Smooth muscle cell (in vitro differentiated cells): ENCODE measurements at regions not wholly inside any gene's neighbourhood (a gene's known extent, or its start where the extent isn't known, plus 50 kb on each side); places are given as distances from the start of the nearest gene placed in this dataset.

Experiments used
- DNase-seq: peaks from one replicate; lab custom pipeline; 2025; ENCODE audit not compliant: unreplicated experiment; lab: John Stamatoyannopoulos, UW
- H2AFZ ChIP-seq: fragments of 200-600 bp; sonication (generic); 2 replicates; pipeline ENCODE4 v1.6.0; 2016; ENCODE audit warnings: antibody characterized with exemption, low read depth, mild to moderate bottlenecking
- H3F3A ChIP-seq: fragments of 200-600 bp; sonication (generic); 2 replicates; pipeline ENCODE4 v1.6.0; 2017; ENCODE audit warnings: antibody characterized with exemption, low read depth
- H3K27ac ChIP-seq: fragments of 200-600 bp; sonication (generic); 2 replicates; pipeline ENCODE4 v1.5.1; 2016; ENCODE audit warnings: low read depth, mild to moderate bottlenecking
- H3K27me3 ChIP-seq: fragments of 200-600 bp; sonication (generic); 2 replicates; pipeline ENCODE4 v1.6.1; 2016; ENCODE audit warnings: low read depth, mild to moderate bottlenecking
- H3K36me3 ChIP-seq: fragments of 200-600 bp; sonication (generic); 2 replicates; pipeline ENCODE4 v1.5.1; 2016; ENCODE audit warnings: low read depth
- H3K4me1 ChIP-seq: fragments of 200-600 bp; sonication (generic); 2 replicates; pipeline ENCODE4 v1.5.1; 2016; ENCODE audit warnings: low read depth
- H3K4me2 ChIP-seq: fragments of 200-600 bp; sonication (generic); 2 replicates; pipeline ENCODE4 v1.6.0; 2016; ENCODE audit warnings: mild to moderate bottlenecking
- H3K4me3 ChIP-seq: fragments of 200-600 bp; sonication (generic); 2 replicates; pipeline ENCODE4 v1.5.1; 2016; ENCODE audit warnings: mild to moderate bottlenecking
- H3K79me2 ChIP-seq: fragments of 200-600 bp; sonication (generic); 2 replicates; pipeline ENCODE4 v1.6.0; 2016; ENCODE audit warnings: low read depth, mild to moderate bottlenecking
- H3K9ac ChIP-seq: fragments of 200-600 bp; sonication (generic); 2 replicates; pipeline ENCODE4 v1.6.0; 2016; ENCODE audit warnings: low read depth
- H3K9me3 ChIP-seq: fragments of 200-600 bp; sonication (generic); replicated peaks from 2 replicates; pipeline ENCODE4 v1.5.1; 2016; ENCODE audit warnings: low read depth
- H4K20me1 ChIP-seq: fragments of 200-600 bp; sonication (generic); 2 replicates; pipeline ENCODE4 v1.6.0; 2016; ENCODE audit warnings: low read depth
- WGBS: methylation state at CpG from one replicate; pipeline ENCODE4 v1.1.7; 2016; ENCODE audit warnings: low lambda C conversion rate; 5-methylcytosine and 5-hydroxymethylcytosine counted together
- TF ChIP-seq, protein P1 (sequence below): fragments of 200-600 bp; sonication (generic); IDR thresholded peaks from 2 replicates; pipeline ENCODE4 v1.5.1; 2017; ENCODE audit warnings: borderline replicate concordance, mild to moderate bottlenecking, antibody characterized with exemption; ENCODE audit not compliant: insufficient read depth, poor library complexity, severe bottlenecking

DNA sequence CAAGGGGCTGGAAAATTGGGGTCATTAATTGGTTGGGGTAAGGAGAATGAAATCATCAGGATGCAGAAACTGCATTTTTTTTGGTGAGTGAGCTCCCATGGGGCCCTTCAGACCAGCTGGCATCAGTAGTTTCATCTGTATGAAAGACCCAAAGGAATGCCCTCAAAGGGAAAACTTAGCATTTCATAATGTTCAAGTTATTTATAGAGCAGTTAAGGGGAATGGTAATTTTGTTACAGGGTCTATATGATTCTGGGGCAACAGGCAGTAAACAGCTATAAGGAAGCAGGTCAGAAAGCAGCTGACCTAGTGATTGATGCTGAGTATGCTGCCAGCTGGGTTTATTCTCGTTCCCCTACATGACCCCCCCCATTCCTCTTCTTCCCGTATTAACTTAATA is 448.9 kb downstream of the OCA2 start:
- TF ChIP-seq, protein P1, sequence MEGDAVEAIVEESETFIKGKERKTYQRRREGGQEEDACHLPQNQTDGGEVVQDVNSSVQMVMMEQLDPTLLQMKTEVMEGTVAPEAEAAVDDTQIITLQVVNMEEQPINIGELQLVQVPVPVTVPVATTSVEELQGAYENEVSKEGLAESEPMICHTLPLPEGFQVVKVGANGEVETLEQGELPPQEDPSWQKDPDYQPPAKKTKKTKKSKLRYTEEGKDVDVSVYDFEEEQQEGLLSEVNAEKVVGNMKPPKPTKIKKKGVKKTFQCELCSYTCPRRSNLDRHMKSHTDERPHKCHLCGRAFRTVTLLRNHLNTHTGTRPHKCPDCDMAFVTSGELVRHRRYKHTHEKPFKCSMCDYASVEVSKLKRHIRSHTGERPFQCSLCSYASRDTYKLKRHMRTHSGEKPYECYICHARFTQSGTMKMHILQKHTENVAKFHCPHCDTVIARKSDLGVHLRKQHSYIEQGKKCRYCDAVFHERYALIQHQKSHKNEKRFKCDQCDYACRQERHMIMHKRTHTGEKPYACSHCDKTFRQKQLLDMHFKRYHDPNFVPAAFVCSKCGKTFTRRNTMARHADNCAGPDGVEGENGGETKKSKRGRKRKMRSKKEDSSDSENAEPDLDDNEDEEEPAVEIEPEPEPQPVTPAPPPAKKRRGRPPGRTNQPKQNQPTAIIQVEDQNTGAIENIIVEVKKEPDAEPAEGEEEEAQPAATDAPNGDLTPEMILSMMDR, result no peak
- no peaks in the 10 kb centered on the region for H4K20me1 ChIP-seq
- 87% methylated on average over 2 of the region's 2 CpGs for WGBS
- H3K4me2 ChIP-seq, result no peak overlapping the region
- H3K9me3 ChIP-seq, result no peaks in the 10 kb centered on the region
- no peak overlapping the region for H3K9ac ChIP-seq
- no peaks in the 10 kb centered on the region for H3K79me2 ChIP-seq
- no peak overlapping the region for H3K27ac ChIP-seq
- no peak overlapping the region for H2AFZ ChIP-seq
- H3K36me3 ChIP-seq, result no peaks in the 10 kb centered on the region
- no peaks in the 10 kb centered on the region for H3K27me3 ChIP-seq
- no peak overlapping the region for H3K4me3 ChIP-seq
- no peak for DNase-seq
- H3K4me1 ChIP-seq, result no peaks in the 10 kb centered on the region
- H3F3A ChIP-seq, result no peaks in the 10 kb centered on the region

DNA sequence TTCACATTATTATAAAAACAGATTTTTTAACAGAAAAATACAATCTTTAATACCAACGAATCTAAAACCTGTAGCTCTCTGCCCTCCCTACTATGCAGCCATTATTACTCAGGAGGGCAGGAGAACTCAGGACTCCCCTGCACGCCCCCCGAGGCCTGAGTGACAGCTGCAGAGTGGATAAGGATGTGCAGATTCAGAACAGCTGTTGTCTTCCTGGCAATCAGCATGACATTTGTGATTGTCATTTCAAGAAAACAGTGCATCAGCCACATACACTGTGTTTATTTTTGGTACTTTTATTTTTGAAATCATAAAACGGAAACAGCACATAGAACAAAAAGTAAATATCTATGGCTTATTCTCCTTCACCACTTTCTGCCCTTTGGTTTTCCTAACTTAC is 450.8 kb downstream of the OCA2 start:
- no peak overlapping the region for H3K27ac ChIP-seq
- DNase-seq, result no peak
- H2AFZ ChIP-seq, result no peak overlapping the region
- no peak overlapping the region for H3K4me2 ChIP-seq
- H3K36me3 ChIP-seq, result no peaks in the 10 kb centered on the region
- H3K9me3 ChIP-seq, result no peaks in the 10 kb centered on the region
- H3K79me2 ChIP-seq, result no peaks in the 10 kb centered on the region
- no peaks in the 10 kb centered on the region for H3F3A ChIP-seq
- H3K9ac ChIP-seq, result no peak overlapping the region
- H3K27me3 ChIP-seq, result no peaks in the 10 kb centered on the region
- H3K4me1 ChIP-seq, result no peaks in the 10 kb centered on the region
- TF ChIP-seq, protein P1, result no peak
- no peak overlapping the region for H3K4me3 ChIP-seq
- H4K20me1 ChIP-seq, result no peaks in the 10 kb centered on the region
- 90% methylated on average over 4 of the region's 4 CpGs for WGBS

DNA sequence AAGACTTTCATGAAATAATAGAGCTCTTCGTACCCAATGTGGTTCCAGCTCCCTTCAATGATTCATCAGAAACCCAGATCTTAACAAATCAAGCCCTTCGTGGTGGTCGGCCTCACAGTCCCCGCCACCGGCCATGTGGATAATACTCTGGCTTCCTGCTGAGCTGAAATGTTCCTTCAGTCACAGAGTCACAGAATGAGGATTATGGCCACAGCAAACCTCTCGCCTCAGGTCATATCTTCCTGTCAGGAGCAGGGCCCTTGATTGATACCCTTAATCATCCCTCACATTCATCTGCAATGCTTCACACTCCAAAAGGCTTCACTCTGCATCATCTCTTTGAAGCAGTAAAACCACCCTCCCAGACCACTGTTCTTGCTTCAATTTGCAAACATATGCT is 452.6 kb downstream of the OCA2 start:
- H3K27me3 ChIP-seq, result no peaks in the 10 kb centered on the region
- no peak overlapping the region for H3K27ac ChIP-seq
- DNase-seq, result no peak
- H3K36me3 ChIP-seq, result no peaks in the 10 kb centered on the region
- TF ChIP-seq, protein P1, result no peak
- no peak overlapping the region for H3K4me2 ChIP-seq
- WGBS, result 29% methylated on average over 6 of the region's 6 CpGs
- no peaks in the 10 kb centered on the region for H3F3A ChIP-seq
- no peak overlapping the region for H2AFZ ChIP-seq
- no peaks in the 10 kb centered on the region for H4K20me1 ChIP-seq
- H3K9me3 ChIP-seq, result no peaks in the 10 kb centered on the region
- H3K4me3 ChIP-seq, result no peak overlapping the region
- H3K79me2 ChIP-seq, result no peaks in the 10 kb centered on the region
- no peaks in the 10 kb centered on the region for H3K4me1 ChIP-seq
- H3K9ac ChIP-seq, result no peak overlapping the region

DNA sequence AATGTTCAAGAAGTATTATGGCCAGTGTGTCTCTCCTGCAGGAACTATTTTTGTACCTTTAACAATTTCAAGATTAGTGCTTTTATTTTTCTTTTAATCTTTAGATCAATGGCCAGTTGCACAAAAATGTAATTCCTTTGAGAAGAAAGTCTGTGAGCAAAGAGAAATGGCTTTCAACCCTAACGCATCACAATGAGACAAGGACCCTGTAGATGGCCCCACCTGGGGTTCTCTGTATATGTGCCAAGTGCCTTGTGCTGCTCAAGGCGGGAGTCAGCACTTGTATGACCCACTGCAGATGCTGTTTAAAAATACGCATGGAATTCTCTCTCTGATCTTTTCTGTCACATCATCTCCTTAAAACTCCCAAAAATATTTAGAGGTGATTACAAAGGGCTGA is 453.4 kb downstream of the OCA2 start:
- Histone ChIP-seq H3K9me3 (no peaks in the 10 kb centered on the region), H3K79me2 (no peaks in the 10 kb centered on the region), H3F3A (no peaks in the 10 kb centered on the region), H3K27ac (no peak overlapping the region), H3K4me3 (no peak overlapping the region), H3K27me3 (no peaks in the 10 kb centered on the region), H3K9ac (no peak overlapping the region), H3K4me1 (no peaks in the 10 kb centered on the region), H3K36me3 (no peaks in the 10 kb centered on the region), H2AFZ (no peak overlapping the region), H4K20me1 (no peaks in the 10 kb centered on the region), H3K4me2 (no peak overlapping the region)
- WGBS, result 86% methylated on average over 3 of the region's 3 CpGs
- DNase-seq, result no peak
- TF ChIP-seq, protein P1, result no peak
